H9 (cell line): ENCODE measurements at regions not wholly inside any gene's neighbourhood (a gene's known extent, or its start where the extent isn't known, plus 50 kb on each side); places are given as distances from the start of the nearest gene placed in this dataset.

Source experiments
- DNase-seq: peaks from one replicate; pipeline ENCODE4 v3.0.0-alpha.2; 2017
- H2AFZ ChIP-seq: one replicate; pipeline ENCODE4 v1.6.1; 2013; ENCODE audit warnings: mild to moderate bottlenecking, low read length, control low read depth, moderate library complexity
- H2AK5ac ChIP-seq: 2 replicates; pipeline ENCODE4 v1.6.1; 2013; ENCODE audit warnings: low read length, control low read depth, mixed read lengths; ENCODE audit not compliant: insufficient read length
- H2BK120ac ChIP-seq: one replicate; pipeline ENCODE4 v1.6.1; 2013; ENCODE audit warnings: low read depth, mild to moderate bottlenecking, low read length, control low read depth, inconsistent platforms; ENCODE audit not compliant: poor library complexity, severe bottlenecking
- H2BK12ac ChIP-seq: 2 replicates; pipeline ENCODE4 v1.6.1; 2013; ENCODE audit warnings: low read length, control low read depth, mixed read lengths, low read depth; ENCODE audit not compliant: insufficient read length
- H2BK15ac ChIP-seq: 2 replicates; pipeline ENCODE4 v1.6.1; 2013; ENCODE audit warnings: low read depth, low read length, control low read depth
- H2BK20ac ChIP-seq: one replicate; pipeline ENCODE4 v1.6.1; 2013; ENCODE audit warnings: low read depth, mild to moderate bottlenecking, low read length, control low read depth, inconsistent platforms; ENCODE audit not compliant: poor library complexity, severe bottlenecking
- H2BK5ac ChIP-seq: 2 replicates; pipeline ENCODE4 v1.6.1; 2013; ENCODE audit warnings: low read length, control low read depth, mixed read lengths; ENCODE audit not compliant: insufficient read length
- H3K14ac ChIP-seq: 2 replicates; pipeline ENCODE4 v1.6.1; 2013; ENCODE audit warnings: low read length, control low read depth; ENCODE audit not compliant: insufficient read depth
- H3K18ac ChIP-seq: 2 replicates; pipeline ENCODE4 v1.6.1; 2013; ENCODE audit warnings: low read depth, mild to moderate bottlenecking, mixed read lengths, low read length, control low read depth; ENCODE audit not compliant: insufficient read length
- H3K23ac ChIP-seq: 2 replicates; pipeline ENCODE4 v1.6.1; 2013; ENCODE audit warnings: low read length, control low read depth, mixed read lengths, low read depth; ENCODE audit not compliant: insufficient read length
- H3K23me2 ChIP-seq: 2 replicates; pipeline ENCODE4 v1.6.1; 2013; ENCODE audit warnings: low read depth, mild to moderate bottlenecking, mixed read lengths, low read length, control low read depth; ENCODE audit not compliant: insufficient read length, poor library complexity, severe bottlenecking
- H3K27ac ChIP-seq: 2 replicates; pipeline ENCODE4 v1.5.1; 2013; ENCODE audit warnings: low read length, control low read depth, mixed read lengths, low read depth; ENCODE audit not compliant: insufficient read length
- H3K27me3 ChIP-seq: 2 replicates; pipeline ENCODE4 v1.6.1; 2013; ENCODE audit warnings: low read length, control low read depth, inconsistent platforms; ENCODE audit not compliant: insufficient read depth
- H3K4ac ChIP-seq: 2 replicates; pipeline ENCODE4 v1.6.1; 2013; ENCODE audit warnings: low read depth, mild to moderate bottlenecking, control low read depth, inconsistent platforms, low read length, moderate library complexity
- H3K4me1 ChIP-seq: 2 replicates; pipeline ENCODE4 v1.6.1; 2013; ENCODE audit warnings: low read length, control low read depth, inconsistent platforms; ENCODE audit not compliant: insufficient read depth
- H3K4me2 ChIP-seq: 2 replicates; pipeline ENCODE4 v1.6.1; 2013; ENCODE audit warnings: low read length, control low read depth, mixed read lengths; ENCODE audit not compliant: insufficient read length, insufficient read depth
- H3K56ac ChIP-seq: 2 replicates; pipeline ENCODE4 v1.6.1; 2013; ENCODE audit warnings: low read depth, mild to moderate bottlenecking, mixed read lengths, low read length, control low read depth; ENCODE audit not compliant: insufficient read length
- H3K79me1 ChIP-seq: 2 replicates; pipeline ENCODE4 v1.6.1; 2013; ENCODE audit warnings: low read depth, mild to moderate bottlenecking, moderate library complexity, low read length, control low read depth, inconsistent platforms; ENCODE audit not compliant: insufficient read depth, poor library complexity, severe bottlenecking
- H3K79me2 ChIP-seq: 2 replicates; pipeline ENCODE4 v1.6.1; 2013; ENCODE audit warnings: low read length, control low read depth, inconsistent platforms; ENCODE audit not compliant: insufficient read depth
- H3K9ac ChIP-seq: 2 replicates; pipeline ENCODE4 v1.6.1; 2013; ENCODE audit warnings: low read length, control low read depth, mixed read lengths; ENCODE audit not compliant: insufficient read length; ENCODE audit errors: extremely low read depth
- H3K9me3 ChIP-seq: one replicate; pipeline ENCODE4 v1.6.1; 2013; ENCODE audit warnings: low read depth, low read length, inconsistent platforms; ENCODE audit not compliant: control insufficient read depth
- H3T11ph ChIP-seq: one replicate; pipeline ENCODE4 v1.6.1; 2013; ENCODE audit warnings: mild to moderate bottlenecking, low read length, control low read depth, inconsistent platforms
- H4K20me1 ChIP-seq: one replicate; pipeline ENCODE4 v1.6.1; 2013; ENCODE audit not compliant: control insufficient read depth, insufficient read length, insufficient read depth
- H4K5ac ChIP-seq: 2 replicates; pipeline ENCODE4 v1.6.1; 2013; ENCODE audit warnings: low read depth, mild to moderate bottlenecking, mixed read lengths, low read length, control low read depth; ENCODE audit not compliant: insufficient read length
- H4K8ac ChIP-seq: replicated peaks from 2 replicates; pipeline ENCODE4 v1.6.1; 2013; ENCODE audit warnings: low read length, control low read depth, mixed read lengths, low read depth; ENCODE audit not compliant: insufficient read length
- H4K91ac ChIP-seq: 2 replicates; pipeline ENCODE4 v1.6.1; 2013; ENCODE audit warnings: low read depth, mild to moderate bottlenecking, moderate library complexity, mixed read lengths, low read length, control low read depth; ENCODE audit not compliant: insufficient read length
- H3K27ac Mint-ChIP-seq, 3 experiments: 2 replicates in 2 of 3; 3 replicates in 1 of 3; pipeline ENCODE4 v1.8.0; 2020 to 2021; ENCODE audit warnings: mixed read lengths in 3 of 3, mild to moderate bottlenecking in 1 of 3, moderate library complexity in 1 of 3
- H3K27me3 Mint-ChIP-seq: 2 replicates; pipeline ENCODE4 v1.8.0; 2021; ENCODE audit warnings: low read depth, mild to moderate bottlenecking, moderate library complexity, mixed read lengths
- H3K36me3 Mint-ChIP-seq, 3 experiments: 2 replicates in 2 of 3; 3 replicates in 1 of 3; pipeline ENCODE4 v1.8.0; 2020 to 2021; ENCODE audit warnings: low read depth in 3 of 3, mixed read lengths in 3 of 3; ENCODE audit not compliant: insufficient read depth in 1 of 3
- H3K4me1 Mint-ChIP-seq, 2 experiments: 2 replicates each; pipeline ENCODE4 v1.8.0; 2020; ENCODE audit warnings: mixed read lengths in 2 of 2
- H3K4me3 Mint-ChIP-seq, 2 experiments: 2 replicates in 1 of 2; 3 replicates in 1 of 2; pipeline ENCODE4 v1.8.0; 2020 to 2021; ENCODE audit warnings: mild to moderate bottlenecking in 2 of 2, mixed read lengths in 2 of 2, moderate library complexity in 1 of 2
- H3K9me3 Mint-ChIP-seq, 2 experiments: 2 replicates in 1 of 2; 3 replicates in 1 of 2; pipeline ENCODE4 v1.8.0; 2020; ENCODE audit warnings: mild to moderate bottlenecking in 2 of 2, mixed read lengths in 2 of 2, moderate library complexity in 1 of 2
- WGBS: extraction: QIAGEN DNeasy Blood & Tissue Kit; methylation state at CpG from one replicate; pipeline ENCODE4 v1.1.7; 2013; ENCODE audit warnings: missing lambda C conversion rate, low lambda C conversion rate, mixed read lengths; ENCODE audit not compliant: insufficient read length; ENCODE audit errors: extremely low coverage; 5-methylcytosine and 5-hydroxymethylcytosine counted together
- TF ChIP-seq, protein P1 (sequence below): fragments of 200-600 bp; sonication (generic); conservative IDR thresholded peaks from 3 replicates; pipeline ENCODE4 v1.8.0; 2021; ENCODE audit warnings: antibody characterized with exemption, mild to moderate bottlenecking

DNA sequence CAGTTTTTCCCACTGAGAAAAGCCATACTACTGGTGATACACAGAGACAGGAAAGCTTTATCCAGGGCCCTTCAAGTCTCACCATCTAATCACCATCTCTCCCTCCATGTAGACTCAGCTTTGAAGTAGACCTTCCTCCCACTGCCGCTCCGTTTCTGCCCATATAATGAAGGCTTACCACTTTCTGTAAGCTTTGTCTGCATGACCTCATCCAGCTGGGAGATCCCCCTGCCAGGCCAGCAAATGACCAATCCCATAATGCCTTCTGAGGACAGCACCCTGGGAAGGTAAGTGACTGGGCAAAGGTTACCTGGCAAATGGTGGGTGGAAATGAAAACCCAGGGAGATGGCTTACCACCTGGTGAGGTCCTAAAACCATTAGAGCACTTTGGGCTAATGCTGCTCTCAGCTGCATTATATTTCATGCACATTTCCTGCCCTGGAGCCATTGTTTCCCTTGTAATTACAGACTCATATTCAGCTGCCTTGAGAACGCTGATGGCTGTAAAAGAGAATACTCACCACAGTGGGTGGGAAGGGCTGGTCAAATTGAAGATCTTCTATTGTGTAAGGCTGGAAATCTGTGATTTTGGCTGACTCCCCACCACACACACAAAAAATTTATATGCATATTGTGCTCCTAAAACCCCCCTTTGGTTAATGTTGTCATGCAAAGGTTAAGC lies 350.7 kb upstream of the SYT4 start:
- Histone ChIP-seq H3K27ac (no peak overlapping the region), H3K4me2 (no peak overlapping the region), H4K91ac (no peak overlapping the region), H2BK120ac (no peak overlapping the region), H3K23me2 (no peaks in the 10 kb centered on the region), H2BK20ac (no peak overlapping the region), H3K18ac (no peak overlapping the region), H2AFZ (no peak overlapping the region), H3T11ph (no peak overlapping the region), H3K79me2 (no peaks in the 10 kb centered on the region), H4K20me1 (no peaks in the 10 kb centered on the region), H3K79me1 (no peaks in the 10 kb centered on the region), H3K4ac (no peak overlapping the region), H3K9me3 (no peaks in the 10 kb centered on the region), H3K56ac (no peak overlapping the region), H2BK5ac (no peak overlapping the region), H3K23ac (no peak overlapping the region), H3K4me1 (no peaks in the 10 kb centered on the region), H2BK12ac (no peak overlapping the region), H3K27me3 (no peaks in the 10 kb centered on the region; the same call in 1 of the 2 replicates), H4K5ac (no peak overlapping the region), H3K14ac (no peak overlapping the region), H3K9ac (no peak overlapping the region), H2AK5ac (no peak overlapping the region), H4K8ac (no peak overlapping the region), H2BK15ac (no peak overlapping the region)
- Mint-ChIP-seq H3K27me3 (no peaks in the 10 kb centered on the region), H3K4me3 (no peak overlapping the region), H3K9me3 (no peaks in the 10 kb centered on the region), H3K36me3 (no peaks in the 10 kb centered on the region), H3K4me1 (peaks cover 0 to 2% of the 10 kb centered on the region in 2 experiments; a peak in 1 of 4 replicates), H3K27ac (no peak overlapping the region)
- DNase-seq: no peak
- TF ChIP-seq, protein P1, sequence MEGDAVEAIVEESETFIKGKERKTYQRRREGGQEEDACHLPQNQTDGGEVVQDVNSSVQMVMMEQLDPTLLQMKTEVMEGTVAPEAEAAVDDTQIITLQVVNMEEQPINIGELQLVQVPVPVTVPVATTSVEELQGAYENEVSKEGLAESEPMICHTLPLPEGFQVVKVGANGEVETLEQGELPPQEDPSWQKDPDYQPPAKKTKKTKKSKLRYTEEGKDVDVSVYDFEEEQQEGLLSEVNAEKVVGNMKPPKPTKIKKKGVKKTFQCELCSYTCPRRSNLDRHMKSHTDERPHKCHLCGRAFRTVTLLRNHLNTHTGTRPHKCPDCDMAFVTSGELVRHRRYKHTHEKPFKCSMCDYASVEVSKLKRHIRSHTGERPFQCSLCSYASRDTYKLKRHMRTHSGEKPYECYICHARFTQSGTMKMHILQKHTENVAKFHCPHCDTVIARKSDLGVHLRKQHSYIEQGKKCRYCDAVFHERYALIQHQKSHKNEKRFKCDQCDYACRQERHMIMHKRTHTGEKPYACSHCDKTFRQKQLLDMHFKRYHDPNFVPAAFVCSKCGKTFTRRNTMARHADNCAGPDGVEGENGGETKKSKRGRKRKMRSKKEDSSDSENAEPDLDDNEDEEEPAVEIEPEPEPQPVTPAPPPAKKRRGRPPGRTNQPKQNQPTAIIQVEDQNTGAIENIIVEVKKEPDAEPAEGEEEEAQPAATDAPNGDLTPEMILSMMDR: no peak
- no CpG with 5 or more reads among the region's 3 CpGs for WGBS
